ENCODE measurements at regions not wholly inside any gene's neighbourhood (a gene's known extent, or its start where the extent isn't known, plus 50 kb on each side); places are given as distances from the start of the nearest gene placed in this dataset.

GRCh38 chr1:22352896-22353295, 98.8 kb upstream of the ZBTB40 start:
- no peak overlapping the region for H3K4me3 ChIP-seq (replicated peaks; ENCODE audit: low read depth, low read length)
- TF ChIP-seq, protein P1, sequence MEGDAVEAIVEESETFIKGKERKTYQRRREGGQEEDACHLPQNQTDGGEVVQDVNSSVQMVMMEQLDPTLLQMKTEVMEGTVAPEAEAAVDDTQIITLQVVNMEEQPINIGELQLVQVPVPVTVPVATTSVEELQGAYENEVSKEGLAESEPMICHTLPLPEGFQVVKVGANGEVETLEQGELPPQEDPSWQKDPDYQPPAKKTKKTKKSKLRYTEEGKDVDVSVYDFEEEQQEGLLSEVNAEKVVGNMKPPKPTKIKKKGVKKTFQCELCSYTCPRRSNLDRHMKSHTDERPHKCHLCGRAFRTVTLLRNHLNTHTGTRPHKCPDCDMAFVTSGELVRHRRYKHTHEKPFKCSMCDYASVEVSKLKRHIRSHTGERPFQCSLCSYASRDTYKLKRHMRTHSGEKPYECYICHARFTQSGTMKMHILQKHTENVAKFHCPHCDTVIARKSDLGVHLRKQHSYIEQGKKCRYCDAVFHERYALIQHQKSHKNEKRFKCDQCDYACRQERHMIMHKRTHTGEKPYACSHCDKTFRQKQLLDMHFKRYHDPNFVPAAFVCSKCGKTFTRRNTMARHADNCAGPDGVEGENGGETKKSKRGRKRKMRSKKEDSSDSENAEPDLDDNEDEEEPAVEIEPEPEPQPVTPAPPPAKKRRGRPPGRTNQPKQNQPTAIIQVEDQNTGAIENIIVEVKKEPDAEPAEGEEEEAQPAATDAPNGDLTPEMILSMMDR (IDR thresholded peaks at IDR 0.05; ENCODE audit: low read depth, low read length, missing control alignments), result no peak
- DNase-seq (ENCODE audit: extremely low read depth, low read depth), result no peak

- DNase-seq (ENCODE audit: extremely low read depth, low read depth), result no peak
- TF ChIP-seq, protein P1 (IDR thresholded peaks at IDR 0.05; ENCODE audit: low read depth, low read length, missing control alignments), result no peak
- no peak overlapping the region for H3K4me3 ChIP-seq (replicated peaks; ENCODE audit: low read depth, low read length)
Observed at GRCh38 chr1:22359427-22359826, 92.2 kb upstream of the ZBTB40 start.

DNA sequence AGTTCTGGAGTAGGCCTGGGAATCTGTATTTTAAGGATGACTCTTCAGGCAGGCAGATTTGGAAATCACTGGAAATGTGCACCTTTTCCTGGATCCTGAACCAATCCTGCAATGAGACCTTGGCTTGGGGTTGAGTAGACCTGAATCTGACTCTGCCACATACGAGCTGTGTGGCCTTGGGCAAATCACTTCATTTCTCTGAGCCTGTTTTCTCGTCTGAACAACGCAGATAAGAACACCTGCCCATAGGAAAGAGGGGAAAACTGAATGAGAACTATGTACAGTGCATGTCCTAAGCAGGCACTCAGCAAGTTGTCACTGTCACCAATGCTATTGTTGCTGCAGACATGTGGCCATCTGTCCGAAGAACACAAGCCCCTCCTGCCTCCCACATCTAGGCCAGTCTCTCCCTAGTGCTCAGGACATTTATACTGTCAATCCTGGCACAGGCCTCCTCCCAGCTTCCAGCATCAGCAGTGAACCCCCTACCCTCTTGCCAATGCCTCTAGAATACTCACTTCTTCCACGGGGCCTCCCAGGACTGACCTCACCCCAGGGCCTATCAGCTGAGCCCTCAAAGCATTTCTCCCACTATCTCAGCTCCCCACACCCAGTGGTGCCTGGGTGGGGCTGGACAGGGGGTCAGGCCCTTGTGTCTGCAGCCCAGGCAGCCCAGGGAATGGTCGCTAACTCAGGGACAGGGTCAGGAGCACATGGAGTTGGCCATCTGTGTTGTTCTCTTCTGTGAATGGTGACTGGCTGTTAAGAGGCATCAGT, 88.8 kb upstream of the ZBTB40 start:
- no peak overlapping the region for H3K4me3 ChIP-seq (replicated peaks; ENCODE audit: low read depth, low read length)
- TF ChIP-seq, protein P1 (IDR thresholded peaks at IDR 0.05; ENCODE audit: low read depth, low read length, missing control alignments), result no peak
- DNase-seq (ENCODE audit: extremely low read depth, low read depth), result no peak

DNA sequence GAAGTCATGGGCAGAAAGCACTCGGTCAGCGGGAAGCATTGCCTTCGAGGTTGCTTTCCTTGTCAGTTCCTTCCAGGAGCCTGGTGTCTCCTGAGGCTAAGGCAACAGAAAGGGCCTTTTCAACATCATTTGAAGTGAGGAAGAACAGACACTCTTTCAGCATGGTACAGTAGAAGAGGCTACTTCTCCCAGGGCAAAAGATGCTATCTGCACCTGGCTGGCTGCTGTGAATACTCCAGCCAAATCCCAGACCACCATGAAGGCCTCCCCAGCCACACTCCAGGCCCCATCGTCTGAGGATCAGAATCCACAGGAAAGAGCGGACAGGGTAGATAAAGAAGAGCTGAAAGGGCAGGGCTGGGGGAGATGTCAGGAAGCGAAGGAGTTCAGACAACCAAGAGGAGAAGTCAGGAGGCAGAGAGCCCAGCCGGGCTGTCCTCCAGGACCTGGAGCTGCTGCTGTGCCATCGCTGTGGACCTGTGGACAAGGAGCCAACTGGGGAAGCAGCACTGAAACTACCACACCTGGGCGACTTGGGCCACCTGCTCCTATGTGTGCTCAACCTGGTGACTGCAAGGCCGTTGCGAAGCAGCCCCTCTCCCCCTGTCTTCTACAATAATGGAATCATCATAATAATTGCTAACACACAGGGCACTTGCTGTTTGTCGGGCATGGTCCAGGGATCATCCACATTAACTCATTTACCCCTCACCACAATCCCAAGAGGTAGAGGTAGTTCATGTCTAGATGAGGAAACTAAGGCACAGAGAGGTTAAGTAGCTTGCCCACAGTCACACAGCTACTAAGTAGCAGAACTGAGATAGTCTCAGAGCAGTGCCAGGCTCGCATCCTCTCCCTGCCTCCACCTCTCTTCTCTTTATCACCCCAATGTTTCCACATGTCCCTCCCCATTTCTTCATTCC, 88.0 kb upstream of the ZBTB40 start:
- DNase-seq (ENCODE audit: extremely low read depth, low read depth), result no peak

DNA sequence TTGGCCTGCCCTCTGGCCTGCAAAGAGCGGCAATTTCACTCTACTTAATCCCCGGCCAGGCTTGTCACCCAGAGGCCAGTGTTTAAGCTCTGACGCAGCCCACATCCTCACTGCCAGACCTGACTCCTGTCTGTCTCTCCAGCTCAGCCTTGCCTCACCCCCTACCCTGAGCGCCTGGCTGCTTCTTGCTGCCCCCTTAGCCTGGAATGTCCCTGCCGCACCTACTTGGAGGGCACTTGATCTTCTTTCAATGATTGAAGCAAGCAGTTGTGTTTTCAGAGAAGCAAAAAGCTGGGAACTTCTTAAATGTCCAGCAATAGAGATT, 87.4 kb upstream of the ZBTB40 start:
- TF ChIP-seq, protein P1 (IDR thresholded peaks at IDR 0.05; ENCODE audit: low read depth, low read length, missing control alignments), result no peak
- no peak for DNase-seq (ENCODE audit: extremely low read depth, low read depth)
- H3K4me3 ChIP-seq (replicated peaks; ENCODE audit: low read depth, low read length), result no peak overlapping the region

More for the DNA sequence above, 88.0 kb upstream of the ZBTB40 start:
- TF ChIP-seq, protein P1 (IDR thresholded peaks at IDR 0.05; ENCODE audit: low read depth, low read length, missing control alignments), result no peak
- H3K4me3 ChIP-seq (replicated peaks; ENCODE audit: low read depth, low read length), result no peak overlapping the region

GRCh38 chr1:22364764-22365163, 86.9 kb upstream of the ZBTB40 start:
- H3K4me3 ChIP-seq (replicated peaks; ENCODE audit: low read depth, low read length), result no peak overlapping the region
- TF ChIP-seq, protein P1 (IDR thresholded peaks at IDR 0.05; ENCODE audit: low read depth, low read length, missing control alignments), result peak; percentile 6
- DNase-seq (ENCODE audit: extremely low read depth, low read depth), result no peak

Data from HFF-Myc (cell line).